Ishikawa (cell line): ENCODE measurements at regions not wholly inside any gene's neighbourhood (a gene's known extent, or its start where the extent isn't known, plus 50 kb on each side); places are given as distances from the start of the nearest gene placed in this dataset.

Experiments used
- EP300 ChIP-seq: IDR thresholded peaks from 2 replicates; pipeline ENCODE4 v1.6.1; 2012; ENCODE audit warnings: borderline replicate concordance
- MAX ChIP-seq: IDR thresholded peaks from 2 replicates; pipeline ENCODE4 v1.6.1; 2012
- REST ChIP-seq: IDR thresholded peaks from 2 replicates; pipeline ENCODE4 v1.6.1; 2012; ENCODE audit warnings: low read depth, mild to moderate bottlenecking
- TAF1 ChIP-seq: IDR thresholded peaks from 2 replicates; pipeline ENCODE4 v1.6.1; 2012; ENCODE audit warnings: low read depth, mild to moderate bottlenecking

- TF ChIP-seq REST (no peak), EP300 (no peak), MAX (no peak), TAF1 (no peak)
Observed at GRCh38 chr18:61222206-61222605, 111.0 kb upstream of the CDH20 start.
